ENCODE measurements at regions not wholly inside any gene's neighbourhood (a gene's known extent, or its start where the extent isn't known, plus 50 kb on each side); places are given as distances from the start of the nearest gene placed in this dataset.

- no peak overlapping the region for H2BK20ac ChIP-seq (ENCODE audit: low read depth, low read length, poor library complexity, severe bottlenecking)
- Mint-ChIP-seq H3K9me3 (no peaks in the 10 kb centered on the region; a peak in 2 of 5 replicates), H3K4me1 (peaks cover 0 to 2% of the 10 kb centered on the region in 2 experiments; a peak in 1 of 4 replicates), H3K4me3 (no peak overlapping the region), H3K27me3 (ENCODE audit: low read depth) (no peaks in the 10 kb centered on the region; the same call in 1 of the 2 replicates), H3K27ac (no peak overlapping the region), H3K36me3 (ENCODE audit: insufficient read depth in 1 of 3, low read depth in 3 of 3) (0 out of 7 replicates have a peak, but pooled peaks cover 0 to 4% (median 0%) of the 10 kb centered on the region in 3 experiments)
- no peak overlapping the region for H3K14ac ChIP-seq (ENCODE audit: insufficient read depth, low read length)
- no peak overlapping the region for H3K56ac ChIP-seq (ENCODE audit: insufficient read length, low read depth, low read length)
- H4K5ac ChIP-seq (ENCODE audit: insufficient read length, low read depth, low read length), result no peak overlapping the region
- H2BK12ac ChIP-seq (ENCODE audit: insufficient read length, low read depth, low read length), result no peak overlapping the region
- H2BK15ac ChIP-seq (ENCODE audit: low read depth, low read length), result no peak overlapping the region
- H4K8ac ChIP-seq (replicated peaks; ENCODE audit: insufficient read length, low read depth, low read length), result no peak overlapping the region
- WGBS (ENCODE audit: extremely low coverage, insufficient read length, low lambda C conversion rate), result no CpG with 5 or more reads among the region's 3 CpGs
- H2AFZ ChIP-seq (ENCODE audit: low read length), result no peak overlapping the region
- H3K23ac ChIP-seq (ENCODE audit: insufficient read length, low read depth, low read length), result no peak overlapping the region
- TF ChIP-seq, protein P1, sequence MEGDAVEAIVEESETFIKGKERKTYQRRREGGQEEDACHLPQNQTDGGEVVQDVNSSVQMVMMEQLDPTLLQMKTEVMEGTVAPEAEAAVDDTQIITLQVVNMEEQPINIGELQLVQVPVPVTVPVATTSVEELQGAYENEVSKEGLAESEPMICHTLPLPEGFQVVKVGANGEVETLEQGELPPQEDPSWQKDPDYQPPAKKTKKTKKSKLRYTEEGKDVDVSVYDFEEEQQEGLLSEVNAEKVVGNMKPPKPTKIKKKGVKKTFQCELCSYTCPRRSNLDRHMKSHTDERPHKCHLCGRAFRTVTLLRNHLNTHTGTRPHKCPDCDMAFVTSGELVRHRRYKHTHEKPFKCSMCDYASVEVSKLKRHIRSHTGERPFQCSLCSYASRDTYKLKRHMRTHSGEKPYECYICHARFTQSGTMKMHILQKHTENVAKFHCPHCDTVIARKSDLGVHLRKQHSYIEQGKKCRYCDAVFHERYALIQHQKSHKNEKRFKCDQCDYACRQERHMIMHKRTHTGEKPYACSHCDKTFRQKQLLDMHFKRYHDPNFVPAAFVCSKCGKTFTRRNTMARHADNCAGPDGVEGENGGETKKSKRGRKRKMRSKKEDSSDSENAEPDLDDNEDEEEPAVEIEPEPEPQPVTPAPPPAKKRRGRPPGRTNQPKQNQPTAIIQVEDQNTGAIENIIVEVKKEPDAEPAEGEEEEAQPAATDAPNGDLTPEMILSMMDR (conservative IDR thresholded peaks at IDR 0.05), result no peak
- no peak overlapping the region for H2AK5ac ChIP-seq (ENCODE audit: insufficient read length, low read length)
- no peaks in the 10 kb centered on the region for H3K27me3 ChIP-seq (ENCODE audit: insufficient read depth, low read length)
- no peak for DNase-seq
- no peak overlapping the region for H3T11ph ChIP-seq (ENCODE audit: low read length)
- no peaks in the 10 kb centered on the region for H3K23me2 ChIP-seq (ENCODE audit: insufficient read length, low read depth, low read length, poor library complexity, severe bottlenecking)
- H3K4ac ChIP-seq (ENCODE audit: low read depth, low read length), result no peak overlapping the region
- H4K20me1 ChIP-seq (ENCODE audit: control insufficient read depth, insufficient read depth, insufficient read length), result no peaks in the 10 kb centered on the region
- no peaks in the 10 kb centered on the region for H3K79me2 ChIP-seq (ENCODE audit: insufficient read depth, low read length)
- H3K4me1 ChIP-seq (ENCODE audit: insufficient read depth, low read length), result no peaks in the 10 kb centered on the region
- H3K18ac ChIP-seq (ENCODE audit: insufficient read length, low read depth, low read length), result no peak overlapping the region
- H2BK120ac ChIP-seq (ENCODE audit: low read depth, low read length, poor library complexity, severe bottlenecking), result no peak overlapping the region
- no peak overlapping the region for H3K9ac ChIP-seq (ENCODE audit: extremely low read depth, insufficient read length, low read length)
- no peak overlapping the region for H3K4me2 ChIP-seq (ENCODE audit: insufficient read depth, insufficient read length, low read length)
- H3K9me3 ChIP-seq (ENCODE audit: control insufficient read depth, low read depth, low read length), result no peaks in the 10 kb centered on the region
- H2BK5ac ChIP-seq (ENCODE audit: insufficient read length, low read length), result no peak overlapping the region
- H4K91ac ChIP-seq (ENCODE audit: insufficient read length, low read depth, low read length), result no peak overlapping the region
- no peaks in the 10 kb centered on the region for H3K79me1 ChIP-seq (ENCODE audit: insufficient read depth, low read depth, low read length, poor library complexity, severe bottlenecking)
- no peak overlapping the region for H3K27ac ChIP-seq (ENCODE audit: insufficient read length, low read depth, low read length)
Observed at GRCh38 chr3:73326396-73326795, 264.9 kb downstream of the EBLN2 start.
